Prostate gland (tissue), 2 donors: ENCODE measurements at regions not wholly inside any gene's neighbourhood (a gene's known extent, or its start where the extent isn't known, plus 50 kb on each side); places are given as distances from the start of the nearest gene placed in this dataset.
"Not testable (repeated sequence)": the region's sequence is repeated elsewhere in the genome, so short reads cannot be mapped to it uniquely, and the experiment has no call there.

ENCODE experiments used
- DNase-seq: peaks from one replicate; pipeline ENCODE4 v3.0.0-alpha.2; 2019; ENCODE audit warnings: low spot score
- H3K27ac ChIP-seq, 2 donors: fragments of 200-600 bp; sonication (generic); 2 replicates each; pipeline ENCODE4 v1.5.1; 2017 to 2019
- H3K27me3 ChIP-seq: fragments of 200-600 bp; sonication (generic); replicated peaks from 2 replicates; pipeline ENCODE4 v1.5.1; 2019; ENCODE audit not compliant: insufficient read depth
- H3K36me3 ChIP-seq, 2 donors: fragments of 200-600 bp; sonication (generic); 1 replicate in 1 of 2; 2 replicates in 1 of 2; pipeline versions ENCODE4 v1.5.1 to v1.8.1; 2017 to 2019
- H3K4me1 ChIP-seq: fragments of 200-600 bp; sonication (generic); replicated peaks from 2 replicates; pipeline ENCODE4 v1.5.1; 2019
- H3K4me3 ChIP-seq, 2 donors: fragments of 200-600 bp; sonication (generic); 2 replicates each; pipeline ENCODE4 v1.5.1; 2017 to 2019
- H3K9me3 ChIP-seq: fragments of 200-600 bp; sonication (generic); 2 replicates; pipeline ENCODE4 v1.5.1; 2017
- CTCF ChIP-seq, 4 experiments: fragments of 200-600 bp in 2 of 4; fragments of 450-650 bp in 2 of 4; sonication (generic) in 2 of 4; IDR thresholded peaks; 1 replicate in 3 of 4; 2 replicates in 1 of 4; pipeline ENCODE4 v1.5.1; 2016 to 2019; ENCODE audit warnings: antibody characterized with exemption in 4 of 4, mild to moderate bottlenecking in 2 of 4, moderate library complexity in 2 of 4
- POLR2A ChIP-seq: fragments of 450-650 bp; IDR thresholded peaks from one replicate; pipeline ENCODE4 v1.6.1; 2016; ENCODE audit warnings: antibody characterized with exemption, mild to moderate bottlenecking
- POLR2AphosphoS5 ChIP-seq: sonication (generic); formaldehyde crosslinking; IDR thresholded peaks from one replicate; pipeline ENCODE4 v1.6.1; 2017; ENCODE audit warnings: antibody characterized with exemption
- WGBS: methylation state at CpG from one replicate; pipeline ENCODE4 v1.1.5; 2018; 5-methylcytosine and 5-hydroxymethylcytosine counted together
- intact Hi-C: fragments of 100-400 bp; cut with DNase I; formaldehyde crosslinking; loops from one replicate; pipeline ENCODE4 v1.14.2; 2022

GRCh38 chr21:31819692-31820091 is 53.1 kb upstream of the HUNK start:
- H3K27me3 ChIP-seq, H3K27ac ChIP-seq, H3K4me3 ChIP-seq, DNase-seq, H3K36me3 ChIP-seq, H3K4me1 ChIP-seq, intact Hi-C loops, H3K9me3 ChIP-seq: not testable (repeated sequence)
- 70% methylated on average over 6 of the region's 6 CpGs for WGBS

- H3K4me1 ChIP-seq, H3K27me3 ChIP-seq, intact Hi-C loops, DNase-seq, H3K36me3 ChIP-seq, H3K9me3 ChIP-seq, H3K4me3 ChIP-seq, H3K27ac ChIP-seq: not testable (repeated sequence)
- WGBS = 97% methylated on average over 3 of the region's 3 CpGs
These were observed 58.5 kb upstream of the HUNK start for GRCh38 chr21:31814356-31814755.

- TF ChIP-seq CTCF (IDR thresholded peaks at IDR 0.05) (no peak), POLR2A (no peak), POLR2AphosphoS5 (no peak)
- H3K4me1 ChIP-seq = no peaks in the 10 kb centered on the region
- no peaks in the 10 kb centered on the region for H3K27me3 ChIP-seq
- H3K36me3 ChIP-seq = no peaks in the 10 kb centered on the region
- H3K9me3 ChIP-seq = no peaks in the 10 kb centered on the region
- intact Hi-C loops = no loop called here
- no peak overlapping the region for H3K4me3 ChIP-seq
- no peak overlapping the region for H3K27ac ChIP-seq
- WGBS = 96% methylated on average over 1 of the region's 1 CpG
- DNase-seq = no peak
These were observed 59.0 kb upstream of the HUNK start for GRCh38 chr21:31813862-31814261.

GRCh38 chr21:31804008-31804394 is 68.8 kb upstream of the HUNK start:
- H3K27me3 ChIP-seq = peaks cover 2% of the 10 kb centered on the region
- DNase-seq = no peak
- no peak overlapping the region for H3K27ac ChIP-seq
- no peaks in the 10 kb centered on the region for H3K9me3 ChIP-seq
- H3K4me3 ChIP-seq = no peak overlapping the region
- no peaks in the 10 kb centered on the region for H3K4me1 ChIP-seq
- H3K36me3 ChIP-seq = no peaks in the 10 kb centered on the region
- WGBS = 41% methylated on average over 5 of the region's 5 CpGs
- TF ChIP-seq POLR2A = no peak
- no peak for TF ChIP-seq CTCF (IDR thresholded peaks at IDR 0.05)
- TF ChIP-seq POLR2AphosphoS5 = no peak
- intact Hi-C loops = no loop called here

- 82% methylated on average over 20 of the region's 20 CpGs for WGBS
- Histone ChIP-seq H3K27ac (no peak overlapping the region), H3K4me3 (no peak overlapping the region), H3K9me3 (no peaks in the 10 kb centered on the region), H3K4me1 (no peaks in the 10 kb centered on the region), H3K27me3 (peaks cover 2% of the 10 kb centered on the region), H3K36me3 (no peaks in the 10 kb centered on the region)
- intact Hi-C loops = no loop called here
- TF ChIP-seq POLR2AphosphoS5 = no peak
- TF ChIP-seq POLR2A = no peak
- no peak for TF ChIP-seq CTCF (IDR thresholded peaks at IDR 0.05)
- DNase-seq = no peak
These were observed 69.5 kb upstream of the HUNK start for GRCh38 chr21:31803039-31804007.

GRCh38 chr21:31802331-31802730 is 70.4 kb upstream of the SCAF4 start:
- no peak overlapping the region for H3K4me3 ChIP-seq

More at GRCh38 chr21:31802331-31802730, 70.4 kb upstream of the SCAF4 start:
- 53% methylated on average over 7 of the region's 7 CpGs for WGBS
- Histone ChIP-seq H3K27me3 (peaks cover 2% of the 10 kb centered on the region), H3K27ac (no peak overlapping the region), H3K4me1 (no peaks in the 10 kb centered on the region), H3K9me3 (no peaks in the 10 kb centered on the region), H3K36me3 (no peaks in the 10 kb centered on the region)
- DNase-seq = no peak
- intact Hi-C loops = no loop called here
- TF ChIP-seq POLR2AphosphoS5 (no peak), POLR2A (no peak), CTCF (IDR thresholded peaks at IDR 0.05) (no peak)
